GM19239 (cell line): ENCODE measurements at regions not wholly inside any gene's neighbourhood (a gene's known extent, or its start where the extent isn't known, plus 50 kb on each side); places are given as distances from the start of the nearest gene placed in this dataset.
"Not testable (repeated sequence)": the region's sequence is repeated elsewhere in the genome, so short reads cannot be mapped to it uniquely, and the experiment has no call there.

Source experiments
- DNase-seq: peaks from one replicate; pipeline ENCODE4 v3.0.0; 2011; ENCODE audit warnings: low spot score; ENCODE audit not compliant: insufficient read length
- FAIRE-seq: peaks from 2 replicates; lab custom pipeline; 2011; peaks lifted over from hg19 to GRCh38; lab: Jason Lieb, UNC

DNA sequence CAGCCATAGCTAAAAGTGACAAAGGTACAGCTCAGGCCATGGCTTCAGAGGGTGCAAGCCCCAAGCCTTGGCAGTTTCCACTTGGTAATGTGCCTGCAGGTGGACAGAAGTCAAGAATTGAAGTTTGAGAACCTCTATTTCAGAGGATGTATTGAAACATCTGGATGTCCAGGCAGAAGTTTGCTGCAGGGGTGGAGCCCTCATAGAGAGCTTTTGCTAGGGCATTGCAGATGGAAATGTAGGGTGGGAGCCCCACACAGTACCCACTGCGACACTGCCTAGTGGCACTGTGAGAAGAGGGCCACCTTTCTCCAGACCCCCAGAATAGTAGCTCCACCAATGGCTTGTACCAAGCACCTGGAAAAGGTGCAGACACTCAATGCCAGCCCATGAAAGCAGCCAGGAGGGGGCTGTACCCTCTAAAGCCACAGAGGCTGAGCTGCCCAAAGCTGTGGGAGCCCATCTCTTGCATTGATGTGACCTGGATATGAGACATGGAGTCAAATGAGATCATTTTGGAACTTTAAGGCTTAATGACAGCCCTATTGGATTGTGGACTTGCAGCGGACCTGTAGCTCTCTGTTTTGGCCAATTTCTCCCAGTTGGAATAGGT lies 1299.4 kb upstream of the MAP3K7 start:
- FAIRE-seq (no peak), DNase-seq (no peak)

DNA sequence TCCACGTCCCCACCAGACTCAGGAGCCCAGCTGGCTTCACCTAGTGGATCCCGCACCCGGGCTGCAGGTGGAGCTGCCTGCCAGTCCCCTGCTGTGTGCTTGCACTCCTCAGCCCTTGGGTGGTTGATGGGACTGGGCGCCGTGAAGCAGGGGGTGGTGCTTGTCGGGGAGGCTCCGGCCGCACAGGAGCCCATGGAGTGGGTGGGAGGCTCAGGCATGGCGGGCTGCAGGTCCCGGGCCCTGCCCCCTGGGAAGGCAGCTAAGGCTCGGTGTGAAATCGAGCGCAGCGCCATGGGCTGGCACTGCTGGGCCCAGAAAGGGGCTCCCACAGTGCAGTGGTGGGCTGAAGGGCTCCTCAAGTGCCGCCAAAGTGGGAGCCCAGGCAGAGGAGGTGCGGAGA lies 1294.9 kb upstream of the MAP3K7 start:
- FAIRE-seq, DNase-seq: not testable (repeated sequence)

DNA sequence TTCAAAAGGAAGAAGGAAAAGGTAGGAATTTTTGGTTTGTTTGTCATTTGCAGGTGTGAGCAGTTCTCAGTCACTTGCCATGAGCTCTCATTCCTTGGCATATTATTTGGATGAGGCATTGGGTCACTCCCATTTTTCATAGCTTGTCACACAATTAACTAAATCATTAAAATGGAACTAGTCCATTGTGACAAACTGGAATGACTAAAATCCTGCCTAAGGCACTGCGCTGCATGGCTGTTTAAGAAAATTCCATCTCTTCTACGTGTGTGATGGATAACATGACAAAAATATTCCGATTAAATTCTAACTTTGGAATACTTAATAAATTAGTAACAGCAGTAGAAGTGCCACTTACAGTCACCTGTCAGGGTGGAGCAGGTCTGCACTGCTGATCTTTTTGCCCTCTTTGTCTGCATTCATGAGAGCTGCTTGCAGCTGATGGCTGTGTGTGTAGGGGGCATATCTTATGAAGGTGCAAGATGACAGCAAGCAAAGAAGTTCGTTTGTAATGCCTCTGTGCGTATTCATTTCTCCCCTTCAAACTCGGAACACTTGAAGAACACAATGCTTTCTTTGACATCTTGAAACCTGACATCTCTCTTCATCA lies 1292.6 kb upstream of the MAP3K7 start:
- DNase-seq: no peak
- FAIRE-seq: no peak

DNA sequence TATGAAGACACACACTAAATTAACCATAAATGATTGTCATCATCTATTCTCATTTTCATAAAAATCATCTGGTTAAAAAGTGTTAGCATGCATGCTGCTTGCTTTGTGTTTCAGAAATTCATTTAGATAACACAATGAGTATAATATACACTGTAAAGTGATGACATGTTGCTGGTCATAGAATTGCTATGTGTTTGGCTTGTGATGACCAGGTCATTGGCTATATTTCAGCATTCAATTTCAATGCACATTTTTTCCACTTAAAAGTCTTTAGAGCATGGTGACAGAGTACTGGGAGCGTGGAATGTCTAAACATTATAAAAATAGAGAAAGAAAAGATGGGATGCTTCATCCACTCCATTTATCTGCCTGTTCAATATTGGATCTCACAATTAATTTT lies 1291.1 kb upstream of the MAP3K7 start:
- DNase-seq (no peak), FAIRE-seq (no peak)

DNA sequence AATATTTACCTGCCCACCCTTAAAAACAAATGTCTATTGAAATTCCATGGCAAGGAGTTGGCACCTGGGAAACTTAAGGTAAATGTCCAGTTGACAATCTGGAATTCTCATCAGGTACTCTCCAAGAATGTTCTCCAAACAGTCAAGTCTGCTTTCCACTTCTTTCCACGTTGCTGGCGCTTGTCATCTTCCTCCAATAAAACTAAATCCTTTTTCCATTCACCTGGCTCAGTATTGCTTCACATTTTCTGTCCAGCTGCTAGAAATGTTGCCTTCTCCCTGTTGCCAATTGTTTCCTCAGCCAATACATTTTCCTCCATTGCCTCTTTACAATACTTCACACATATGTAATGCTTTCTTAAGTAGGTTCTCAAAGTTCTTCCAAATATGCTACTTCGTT lies 1288.1 kb upstream of the MAP3K7 start:
- DNase-seq: no peak
- FAIRE-seq: no peak

DNA sequence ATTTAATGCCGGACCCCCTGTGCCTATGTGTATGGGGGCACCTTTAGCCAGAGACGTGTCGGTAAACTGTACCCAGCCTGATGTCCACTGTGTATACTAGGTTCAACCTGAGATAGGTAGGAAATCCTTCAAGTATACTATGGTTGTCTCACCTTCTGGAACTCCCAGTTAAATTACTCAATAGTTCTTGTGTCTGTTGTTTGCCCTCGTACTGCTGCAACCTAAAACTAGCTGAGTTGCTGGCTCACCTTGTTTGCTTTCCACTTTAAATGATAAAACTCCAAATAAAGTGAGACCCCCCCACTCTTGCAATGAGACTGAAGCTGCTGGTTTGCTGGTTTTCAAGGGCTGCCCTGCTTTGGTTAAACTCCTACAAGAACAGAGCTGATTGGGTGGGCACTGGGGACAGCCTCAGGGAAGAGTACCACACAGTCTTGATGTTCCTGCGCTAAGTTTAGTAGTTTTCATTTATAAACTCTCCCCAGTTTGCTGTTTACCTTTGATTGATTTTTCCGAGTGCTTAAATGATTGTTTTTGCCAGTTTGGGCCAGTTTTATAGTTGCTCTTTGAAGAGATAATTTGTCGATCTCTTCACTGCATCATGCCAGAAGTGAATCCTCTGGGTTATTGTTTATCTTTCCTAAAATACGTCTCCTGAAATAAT lies 1281.8 kb upstream of the MAP3K7 start:
- DNase-seq (no peak), FAIRE-seq (no peak)

DNA sequence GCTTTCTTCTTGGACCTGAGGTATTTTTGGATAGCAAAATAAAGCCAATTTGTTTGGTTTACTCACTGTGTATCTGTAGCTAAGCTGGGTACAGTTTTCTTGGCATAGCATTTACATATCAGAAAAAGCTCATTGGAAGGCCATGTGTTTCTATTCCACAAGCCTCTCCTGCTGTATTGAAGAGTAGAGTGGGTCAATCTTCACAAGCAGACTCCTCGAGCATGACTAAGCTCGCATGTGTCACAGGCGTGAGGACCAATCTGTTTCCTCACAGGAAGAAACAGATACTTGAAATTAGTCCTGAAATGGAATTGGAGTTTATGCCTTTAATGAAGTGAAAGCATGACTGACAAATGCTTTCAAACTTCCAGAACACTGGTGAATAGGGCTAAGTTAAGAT lies 1279.0 kb upstream of the MAP3K7 start:
- no peak for FAIRE-seq
- no peak for DNase-seq

DNA sequence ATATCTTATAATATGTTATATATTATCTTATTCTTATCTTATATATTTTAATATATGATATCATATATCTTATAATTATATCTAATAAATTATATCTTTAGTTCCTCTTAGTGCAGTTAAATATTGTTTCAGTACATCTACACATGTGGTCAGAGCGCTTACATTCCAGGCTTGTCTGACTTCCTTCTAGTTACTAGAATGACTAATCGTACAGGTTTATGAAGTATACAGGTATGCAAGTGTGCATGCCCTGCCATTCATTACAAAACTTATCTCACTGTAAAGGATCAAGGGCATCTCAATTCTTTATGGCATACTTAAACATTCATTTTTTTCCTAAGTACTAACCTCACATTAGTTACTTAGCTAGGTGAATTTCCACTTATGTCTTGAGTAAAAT lies 1278.0 kb upstream of the MAP3K7 start:
- no peak for FAIRE-seq
- DNase-seq: no peak

DNA sequence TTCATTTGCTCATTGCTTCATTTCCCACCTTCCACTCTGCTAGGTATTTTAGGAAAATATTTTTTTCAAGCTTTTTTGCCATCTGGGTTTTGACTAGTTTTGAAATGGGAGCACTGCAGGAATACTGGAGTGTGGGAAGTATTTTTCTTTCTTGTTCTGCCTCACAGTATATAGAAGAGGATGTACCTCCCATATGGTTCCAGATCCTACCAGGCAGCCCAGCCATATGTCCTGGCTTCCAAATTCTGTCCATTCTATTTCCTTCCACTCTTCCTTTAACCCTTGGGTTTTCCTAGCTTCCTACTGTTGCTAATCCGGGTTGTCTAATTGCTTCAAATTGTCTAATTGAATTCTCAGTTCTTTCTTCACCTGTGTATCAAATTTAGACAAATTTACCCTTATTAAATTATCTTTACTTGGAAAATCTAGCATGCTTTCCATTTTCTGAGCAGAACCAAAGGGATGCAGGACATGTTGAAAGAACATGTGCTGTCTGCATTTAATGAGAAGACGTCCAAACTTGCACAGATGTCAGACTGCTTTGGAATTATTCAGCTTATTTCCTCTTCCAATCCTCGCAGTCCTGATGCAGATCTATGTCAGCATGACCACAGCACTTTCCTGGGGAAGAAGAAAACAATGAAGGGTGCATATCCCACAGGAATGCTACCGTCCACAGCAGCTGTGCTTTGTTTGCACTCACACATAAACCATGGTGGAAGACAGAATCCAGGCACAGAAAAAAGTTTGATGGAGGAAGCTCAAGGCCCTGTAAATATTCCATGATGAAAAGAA lies 1273.9 kb upstream of the MAP3K7 start:
- DNase-seq: no peak
- FAIRE-seq: no peak

DNA sequence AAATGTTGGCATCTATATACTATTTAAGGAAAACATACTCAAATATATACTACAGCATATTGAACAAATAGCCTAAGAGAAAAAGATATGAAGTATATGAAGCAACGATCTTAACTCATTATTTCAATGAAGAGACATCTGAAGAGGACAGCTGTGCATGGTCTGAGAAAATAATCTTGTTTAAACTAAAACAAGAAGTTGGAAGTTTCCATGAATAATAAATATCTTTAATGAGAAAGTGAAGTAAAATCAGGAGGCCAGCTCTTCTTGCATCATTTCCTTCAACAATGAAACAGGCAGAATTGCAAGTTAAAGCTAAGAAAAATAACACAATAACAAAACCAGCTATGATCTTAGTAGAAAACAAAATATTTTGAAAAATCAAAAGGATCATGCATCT lies 1265.4 kb upstream of the MAP3K7 start:
- no peak for DNase-seq
- FAIRE-seq: no peak

DNA sequence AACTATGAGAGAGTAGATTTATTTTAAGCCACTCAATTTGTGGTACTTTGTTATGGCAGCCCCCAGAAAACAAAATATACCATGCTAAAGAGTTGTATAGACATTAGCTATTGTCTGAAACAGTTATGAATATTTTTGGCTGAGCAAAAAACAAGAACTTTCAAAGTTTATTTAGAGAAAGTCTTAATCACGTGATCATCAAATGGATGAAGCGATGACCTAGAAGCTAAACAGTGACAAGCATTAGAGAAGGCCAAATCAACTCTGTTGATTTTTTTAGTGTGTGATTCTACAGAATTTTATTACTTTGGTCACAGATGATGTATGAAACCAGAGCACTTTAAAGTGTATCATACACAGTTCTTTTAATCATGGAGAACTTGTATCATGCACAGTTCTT lies 1247.9 kb upstream of the MAP3K7 start:
- DNase-seq: no peak
- FAIRE-seq: no peak

DNA sequence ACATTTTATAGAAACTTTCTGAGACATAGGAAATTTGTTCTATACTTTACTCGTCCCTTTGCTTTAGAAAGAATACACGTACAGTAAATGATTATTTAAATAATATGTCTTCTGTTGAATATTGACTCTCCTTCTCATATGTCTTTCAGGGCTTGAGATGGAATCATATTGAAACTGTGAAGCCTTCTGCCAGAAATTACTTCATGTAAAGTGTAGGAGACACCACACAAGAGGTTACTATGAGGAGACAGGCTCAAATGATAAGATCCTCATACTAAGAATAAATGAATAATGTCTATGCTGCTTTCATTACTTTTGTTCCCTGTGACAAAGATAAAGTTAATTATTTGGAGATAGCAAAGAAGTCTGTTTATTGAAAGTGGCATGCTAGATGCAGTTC lies 1240.3 kb upstream of the MAP3K7 start:
- FAIRE-seq (no peak), DNase-seq (no peak)

DNA sequence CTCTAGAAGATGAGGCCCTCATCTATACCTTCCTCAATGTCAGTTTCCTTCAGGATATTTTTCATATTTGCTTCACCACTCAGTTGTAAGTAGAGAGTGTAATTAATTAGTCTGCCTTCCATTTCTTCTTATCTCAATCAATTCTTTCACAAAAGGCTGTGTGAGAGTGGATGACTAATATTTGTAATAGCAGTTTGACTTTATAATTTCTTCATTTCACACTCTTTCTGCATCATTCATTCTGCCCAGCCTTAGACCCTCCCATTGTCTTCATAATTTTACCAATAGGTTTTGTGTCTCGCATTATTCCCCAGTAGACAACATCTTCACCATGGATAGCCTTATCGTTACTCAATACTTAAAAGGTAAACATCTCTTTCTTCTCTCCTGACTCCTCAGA lies 1239.3 kb upstream of the MAP3K7 start:
- DNase-seq: no peak
- FAIRE-seq: no peak

DNA sequence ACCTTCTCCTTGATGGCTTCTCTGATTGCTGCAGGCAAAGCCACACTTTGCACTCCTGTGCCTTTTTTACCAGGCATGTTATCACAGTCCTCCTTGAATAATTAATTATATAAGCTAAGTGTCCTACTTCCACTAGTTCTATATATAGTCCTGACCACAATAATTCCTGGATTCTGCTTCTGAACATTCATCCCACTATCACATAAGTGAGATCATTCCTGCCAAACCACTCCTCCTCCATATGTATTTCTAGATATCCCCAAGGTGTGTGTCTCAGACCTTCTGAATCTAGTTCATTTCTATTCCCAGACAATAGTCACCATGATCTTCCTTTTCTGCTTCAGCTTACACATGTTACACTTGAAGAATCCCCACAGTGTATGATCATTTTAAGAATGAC lies 1237.5 kb upstream of the MAP3K7 start:
- DNase-seq (no peak), FAIRE-seq (no peak)

DNA sequence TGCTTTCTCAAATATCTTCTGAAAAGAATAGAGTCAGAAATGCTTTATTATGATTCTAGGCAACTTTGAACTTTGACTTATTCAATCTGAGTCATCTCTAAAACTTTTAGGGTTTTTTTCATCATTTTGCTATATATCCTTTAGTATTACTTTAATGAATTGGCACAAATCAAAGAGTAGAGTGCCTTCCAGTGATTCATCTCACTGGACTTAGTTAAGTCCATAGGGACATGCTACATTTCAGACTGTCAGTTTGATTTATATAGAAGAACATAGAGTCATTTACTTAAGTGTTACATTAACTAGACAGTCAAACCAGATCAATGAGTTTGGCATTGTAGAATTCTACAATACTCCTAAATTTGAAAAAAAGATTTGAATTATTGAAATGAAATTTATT lies 1235.7 kb upstream of the MAP3K7 start:
- FAIRE-seq: no peak
- no peak for DNase-seq

DNA sequence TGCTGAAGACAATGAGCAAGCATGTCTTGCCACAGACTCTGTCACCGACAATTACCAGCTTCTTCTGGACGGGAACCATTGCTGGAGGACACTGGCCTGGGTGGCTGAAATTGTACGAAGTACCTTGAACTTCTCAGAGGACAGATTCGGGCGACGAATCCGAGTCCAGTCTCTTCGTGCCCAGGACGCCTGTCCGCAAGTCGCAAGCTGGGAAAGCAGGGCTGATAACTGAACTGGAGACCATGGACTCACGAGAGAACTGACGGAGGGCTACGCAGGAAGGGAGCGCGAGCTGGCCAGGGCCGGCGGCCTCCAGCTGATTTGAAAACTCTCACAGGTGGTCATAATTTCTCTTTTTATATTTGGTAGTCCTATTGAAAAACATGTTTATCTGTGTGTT lies 1229.5 kb upstream of the MAP3K7 start:
- no peak for DNase-seq

DNA sequence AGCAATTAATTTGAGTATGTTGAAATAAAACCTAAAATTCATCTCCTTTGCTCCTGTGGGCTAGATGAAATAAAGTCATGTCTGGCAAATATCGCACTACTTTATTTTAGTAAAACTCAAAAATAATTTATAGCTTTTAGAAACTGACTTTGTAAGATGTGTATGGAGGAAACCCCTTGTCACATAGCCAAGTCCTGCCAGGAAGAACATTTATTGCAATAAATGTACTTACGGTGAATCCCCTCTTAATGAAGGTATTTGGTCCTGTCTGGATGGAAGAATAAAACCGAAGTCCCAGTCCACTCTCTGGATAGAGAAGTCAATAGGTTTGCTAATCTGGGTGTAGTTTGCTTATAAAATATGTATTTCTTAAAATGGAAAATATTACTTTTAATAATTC lies 1226.8 kb upstream of the MAP3K7 start:
- DNase-seq (no peak), FAIRE-seq (no peak)

More for the DNA sequence above, 1229.5 kb upstream of the MAP3K7 start:
- FAIRE-seq: no peak

DNA sequence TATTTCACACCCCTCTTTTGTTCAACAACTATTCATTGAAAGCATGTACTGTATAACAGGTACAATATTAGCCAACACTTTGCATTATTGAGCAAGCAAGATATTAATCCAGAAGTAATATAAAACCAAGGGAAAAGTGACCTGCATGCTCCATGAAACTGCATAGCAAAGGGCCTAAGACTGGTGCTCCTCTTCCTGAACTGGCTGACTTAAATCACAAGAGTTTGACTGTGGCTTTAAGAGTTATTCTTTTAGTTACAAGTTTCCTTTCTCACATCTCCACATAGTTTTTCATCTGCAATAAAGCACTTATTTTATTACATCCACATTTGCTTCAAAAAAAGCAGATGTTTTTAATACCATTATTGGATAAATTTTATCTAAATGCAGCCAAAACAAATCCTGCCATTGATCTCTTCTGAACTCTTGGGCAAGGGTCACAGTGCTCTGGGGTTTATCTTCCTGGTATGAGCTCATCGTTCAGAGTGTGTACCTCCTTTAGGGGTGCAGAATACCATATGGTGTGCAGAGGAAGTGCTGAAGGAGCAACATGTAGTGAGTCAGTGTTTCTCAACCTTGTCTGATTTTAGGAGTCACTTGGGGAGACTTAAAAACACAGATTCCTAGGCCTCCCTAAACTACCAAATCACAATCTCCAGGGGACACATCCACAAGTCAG lies 1225.9 kb upstream of the MAP3K7 start:
- FAIRE-seq: no peak
- no peak for DNase-seq

DNA sequence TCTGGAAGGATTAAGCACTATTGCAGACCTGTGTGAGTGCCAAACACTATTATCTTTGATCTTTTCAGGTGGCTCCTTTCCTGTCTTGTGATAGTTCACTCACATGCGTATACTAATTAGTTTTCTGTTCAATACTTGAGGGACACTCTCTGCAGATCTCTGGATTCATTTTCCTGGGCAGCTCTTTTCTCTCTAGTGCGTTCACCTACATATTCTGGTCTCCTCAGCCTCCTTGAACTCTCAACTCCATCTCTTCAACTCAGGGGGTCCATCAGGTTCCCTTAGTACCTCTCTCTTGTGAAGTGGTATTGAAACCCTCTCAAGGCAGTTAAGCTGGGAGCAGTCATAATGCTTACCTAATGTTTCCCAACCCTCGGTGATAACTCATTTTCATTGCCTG lies 1218.1 kb upstream of the MAP3K7 start:
- FAIRE-seq (no peak), DNase-seq (no peak)

DNA sequence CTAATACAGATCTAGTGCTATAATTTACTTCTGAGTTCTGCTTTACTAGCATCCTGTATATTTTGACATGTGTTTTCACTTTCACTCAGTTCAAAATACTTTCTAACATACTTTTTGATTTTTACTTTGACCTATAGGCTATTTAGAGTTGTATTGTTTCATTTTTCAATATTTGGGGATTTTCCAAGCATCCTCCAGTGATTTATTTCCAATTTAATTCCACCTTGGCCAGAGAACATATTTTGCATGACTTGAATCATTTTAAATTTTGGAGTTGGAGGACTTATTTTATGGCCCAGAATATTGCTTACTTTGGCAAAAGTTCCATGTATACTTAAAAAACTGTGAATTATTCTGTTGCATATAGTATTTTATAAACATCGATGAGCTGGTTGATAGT lies 1215.6 kb upstream of the MAP3K7 start:
- FAIRE-seq (no peak), DNase-seq (no peak)

DNA sequence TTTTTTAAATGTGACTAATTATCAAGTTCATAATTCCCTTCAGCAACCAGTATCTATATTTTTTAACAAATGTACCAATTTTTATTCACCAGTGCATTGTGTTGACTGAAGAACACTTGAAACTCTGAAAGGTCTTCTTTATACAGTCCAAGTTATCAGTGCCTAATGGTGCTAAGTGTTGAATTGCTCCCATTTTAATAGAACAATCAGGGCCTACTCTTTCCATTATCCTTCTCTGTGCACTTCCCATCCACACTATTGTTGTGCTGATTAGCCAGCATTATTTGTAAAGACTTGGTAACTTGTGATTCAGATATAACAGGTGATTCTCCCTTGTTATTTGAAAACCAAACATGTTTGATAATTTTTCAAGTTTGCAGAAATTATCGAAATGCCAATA lies 1209.7 kb upstream of the MAP3K7 start:
- no peak for DNase-seq
- FAIRE-seq: no peak
